Adrenal gland (tissue), 9 donors: ENCODE measurements at regions not wholly inside any gene's neighbourhood (a gene's known extent, or its start where the extent isn't known, plus 50 kb on each side); places are given as distances from the start of the nearest gene placed in this dataset.

Experiments used
- DNase-seq, 7 donors: peaks; one replicate each; pipeline ENCODE4 v3.0.0-alpha.2; 2019 to 2020
- H3K27ac ChIP-seq, 5 donors: fragments of 200-600 bp; sonication (generic) in 4 of 5; 1 replicate in 3 of 5; 2 replicates in 2 of 5; pipeline versions ENCODE4 v1.5.1 to v1.8.0; 2016 to 2020; ENCODE audit warnings: mild to moderate bottlenecking in 1 of 5
- H3K27me3 ChIP-seq: fragments of 200-600 bp; 2 replicates; pipeline ENCODE4 v1.8.0; 2021
- H3K36me3 ChIP-seq, 2 donors: fragments of 200-600 bp; replicated peaks in 1 of 2; 1 replicate in 1 of 2; 2 replicates in 1 of 2; pipeline versions ENCODE4 v1.5.1 to v1.8.0; 2018 to 2022
- H3K4me1 ChIP-seq, 2 donors: fragments of 200-600 bp; replicated peaks in 1 of 2; 1 replicate in 1 of 2; 2 replicates in 1 of 2; pipeline versions ENCODE4 v1.5.1 to v1.8.0; 2018 to 2021
- H3K4me3 ChIP-seq, 4 donors: fragments of 200-600 bp; sonication (generic) in 3 of 4; one replicate each; pipeline ENCODE4 v1.5.1; 2016 to 2018
- H3K9me3 ChIP-seq, 3 donors: fragments of 200-600 bp; sonication (generic) in 1 of 3; replicated peaks in 1 of 3; 1 replicate in 2 of 3; 2 replicates in 1 of 3; pipeline versions ENCODE4 v1.5.1 to v1.8.0; 2016 to 2021
- CTCF ChIP-seq, 6 experiments: fragments of 450-650 bp in 4 of 6; fragments of 200-600 bp in 2 of 6; sonication (generic) in 1 of 6; IDR thresholded peaks; 1 replicate in 5 of 6; 2 replicates in 1 of 6; pipeline versions ENCODE4 v1.5.1 to v1.8.0; 2016 to 2021; ENCODE audit warnings: antibody characterized with exemption in 6 of 6, mild to moderate bottlenecking in 2 of 6, moderate library complexity in 1 of 6
- POLR2A ChIP-seq, 2 donors: fragments of 450-650 bp; IDR thresholded peaks; one replicate each; pipeline ENCODE4 v1.6.1; 2017; ENCODE audit warnings: antibody characterized with exemption in 2 of 2, mild to moderate bottlenecking in 2 of 2, moderate library complexity in 1 of 2
- WGBS, 4 donors: extraction: QIAGEN DNeasy Blood & Tissue Kit in 2 of 4; methylation state at CpG; one replicate each; pipeline versions ENCODE4 v1.1.5 to v1.1.7; 2013 to 2017; 5-methylcytosine and 5-hydroxymethylcytosine counted together
- intact Hi-C, 2 donors: fragments of 100-400 bp; cut with DNase I; formaldehyde crosslinking; loops; one replicate each; pipeline versions ENCODE4 v1.14.1 to v1.15.0; 2022 to 2023
- donor health status: healthy with polysubstance abuse.
- donor health status: Bipolar disorder and iron deficiency.
- donor health status: DM: yes; HTN: yes; CAD: no.
- donor health status: DM: no; HTN: no; CAD: no.
- donor health status: DM: no; HTN: no; CAD: no.

- Histone ChIP-seq H3K27ac (no peak overlapping the region), H3K9me3 (no peaks in the 10 kb centered on the region), H3K4me1 (no peaks in the 10 kb centered on the region), H3K27me3 (no peaks in the 10 kb centered on the region), H3K4me3 (no peak overlapping the region), H3K36me3 (no peaks in the 10 kb centered on the region)
- TF ChIP-seq POLR2A (IDR thresholded peaks at IDR 0.05) (no peak), CTCF (IDR thresholded peaks at IDR 0.05) (no peak)
- peak in 1 of 7 donors; percentile 5 for DNase-seq
- 62 to 71% (median 64%) methylated on average over 5 of the region's 5 CpGs for WGBS, 4 donors
- intact Hi-C loops: no loop called here
These were observed 73.2 kb upstream of the CDH5 start for GRCh38 chr16:66293207-66293735.

GRCh38 chr16:66292241-66292935 is 74.1 kb upstream of the CDH5 start:
- 80 to 81% (median 80%) methylated on average over 15 of the region's 15 CpGs for WGBS, 4 donors

DNA sequence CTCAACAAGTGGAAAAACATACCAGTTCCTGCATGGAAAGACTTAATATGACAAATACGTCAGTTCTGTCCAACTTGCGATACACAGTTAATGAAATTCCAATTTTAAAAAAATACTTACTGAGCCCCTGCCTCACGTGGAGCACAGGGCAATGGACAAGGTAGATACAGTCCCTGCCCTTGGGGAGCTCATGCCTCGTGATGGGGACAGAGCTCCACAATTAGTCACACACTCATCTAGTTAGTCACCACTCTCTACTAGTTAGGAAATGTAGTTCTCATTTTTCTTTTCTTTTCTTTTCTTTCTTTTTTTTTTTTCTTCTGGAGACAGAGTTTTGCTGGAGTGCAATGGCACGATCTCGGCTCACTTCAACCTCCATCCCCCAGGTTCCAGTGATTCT is 74.7 kb upstream of the CDH5 start:
- intact Hi-C loops: no loop called here
- Histone ChIP-seq H3K4me3 (no peak overlapping the region), H3K27ac (no peak overlapping the region), H3K9me3 (no peaks in the 10 kb centered on the region), H3K4me1 (no peaks in the 10 kb centered on the region), H3K27me3 (no peaks in the 10 kb centered on the region), H3K36me3 (no peaks in the 10 kb centered on the region)
- peak in 1 of 7 donors; percentile 20 for DNase-seq
- WGBS, 4 donors: 76 to 89% (median 82%) methylated on average over 6 of the region's 6 CpGs
- no peak for TF ChIP-seq POLR2A (IDR thresholded peaks at IDR 0.05)

More at GRCh38 chr16:66292241-66292935, 74.1 kb upstream of the CDH5 start:
- Histone ChIP-seq H3K4me3 (no peak overlapping the region), H3K27ac (no peak overlapping the region), H3K27me3 (no peaks in the 10 kb centered on the region), H3K4me1 (no peaks in the 10 kb centered on the region), H3K9me3 (no peaks in the 10 kb centered on the region), H3K36me3 (no peaks in the 10 kb centered on the region)
- peak in 1 of 7 donors; percentile 36 for DNase-seq
- TF ChIP-seq CTCF (IDR thresholded peaks at IDR 0.05) (no peak), POLR2A (IDR thresholded peaks at IDR 0.05) (no peak)
- intact Hi-C loops: no loop called here

DNA sequence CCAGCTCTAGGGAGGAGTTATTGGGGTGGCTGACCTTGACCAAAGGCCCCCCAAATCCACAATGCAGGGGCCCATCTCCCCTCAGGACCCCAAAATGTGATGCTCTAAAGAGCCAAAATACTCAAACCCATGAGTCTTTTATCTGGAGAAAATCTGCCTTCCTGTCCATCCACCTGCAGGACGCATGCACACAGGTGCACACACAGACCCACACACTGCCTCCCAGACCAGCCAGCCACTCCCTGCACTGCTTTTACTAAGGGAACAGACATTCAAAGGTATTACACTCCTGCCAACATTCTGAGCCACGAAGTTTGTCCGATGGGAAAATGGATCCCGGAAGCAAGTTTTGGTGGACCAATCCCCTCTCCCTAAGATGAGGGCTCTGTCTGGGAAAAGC is 76.1 kb upstream of the CDH5 start:
- DNase-seq: peak in 1 of 7 donors; percentile 14
- Histone ChIP-seq H3K27me3 (no peaks in the 10 kb centered on the region), H3K4me1 (no peaks in the 10 kb centered on the region), H3K9me3 (no peaks in the 10 kb centered on the region), H3K4me3 (no peak overlapping the region), H3K36me3 (no peaks in the 10 kb centered on the region), H3K27ac (no peak overlapping the region)
- intact Hi-C loops: no loop called here
- 88 to 97% (median 90%) methylated on average over 4 of the region's 4 CpGs for WGBS, 4 donors
- TF ChIP-seq POLR2A (IDR thresholded peaks at IDR 0.05): no peak

- 72 to 81% (median 75%) methylated on average over 6 of the region's 6 CpGs for WGBS, 4 donors
- TF ChIP-seq POLR2A (IDR thresholded peaks at IDR 0.05) (no peak), CTCF (IDR thresholded peaks at IDR 0.05) (no peak)
- no peak overlapping the region for H3K4me3 ChIP-seq
- H3K9me3 ChIP-seq: no peaks in the 10 kb centered on the region
- no peak overlapping the region for H3K27ac ChIP-seq
- no peaks in the 10 kb centered on the region for H3K4me1 ChIP-seq
- no peaks in the 10 kb centered on the region for H3K36me3 ChIP-seq
- H3K27me3 ChIP-seq: no peaks in the 10 kb centered on the region
- intact Hi-C loops: no loop called here
- DNase-seq: no peak
These were observed 76.5 kb upstream of the CDH5 start for GRCh38 chr16:66289986-66290385.
